ENCODE measurements at regions not wholly inside any gene's neighbourhood (a gene's known extent, or its start where the extent isn't known, plus 50 kb on each side); places are given as distances from the start of the nearest gene placed in this dataset.

GRCh38 chr16:6247775-6248174, 1084.9 kb upstream of the RBFOX1 start:
- TF ChIP-seq, protein P1, sequence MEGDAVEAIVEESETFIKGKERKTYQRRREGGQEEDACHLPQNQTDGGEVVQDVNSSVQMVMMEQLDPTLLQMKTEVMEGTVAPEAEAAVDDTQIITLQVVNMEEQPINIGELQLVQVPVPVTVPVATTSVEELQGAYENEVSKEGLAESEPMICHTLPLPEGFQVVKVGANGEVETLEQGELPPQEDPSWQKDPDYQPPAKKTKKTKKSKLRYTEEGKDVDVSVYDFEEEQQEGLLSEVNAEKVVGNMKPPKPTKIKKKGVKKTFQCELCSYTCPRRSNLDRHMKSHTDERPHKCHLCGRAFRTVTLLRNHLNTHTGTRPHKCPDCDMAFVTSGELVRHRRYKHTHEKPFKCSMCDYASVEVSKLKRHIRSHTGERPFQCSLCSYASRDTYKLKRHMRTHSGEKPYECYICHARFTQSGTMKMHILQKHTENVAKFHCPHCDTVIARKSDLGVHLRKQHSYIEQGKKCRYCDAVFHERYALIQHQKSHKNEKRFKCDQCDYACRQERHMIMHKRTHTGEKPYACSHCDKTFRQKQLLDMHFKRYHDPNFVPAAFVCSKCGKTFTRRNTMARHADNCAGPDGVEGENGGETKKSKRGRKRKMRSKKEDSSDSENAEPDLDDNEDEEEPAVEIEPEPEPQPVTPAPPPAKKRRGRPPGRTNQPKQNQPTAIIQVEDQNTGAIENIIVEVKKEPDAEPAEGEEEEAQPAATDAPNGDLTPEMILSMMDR (IDR thresholded peaks at IDR 0.05; ENCODE audit: low read depth, low read length): no peak
- no peak for DNase-seq (ENCODE audit: extremely low read depth, low read depth)

- TF ChIP-seq, protein P1 (IDR thresholded peaks at IDR 0.05; ENCODE audit: low read depth, low read length): no peak
- no peak for DNase-seq (ENCODE audit: extremely low read depth, low read depth)
Observed at GRCh38 chr16:6247150-6247549, 1085.5 kb upstream of the RBFOX1 start.

DNA sequence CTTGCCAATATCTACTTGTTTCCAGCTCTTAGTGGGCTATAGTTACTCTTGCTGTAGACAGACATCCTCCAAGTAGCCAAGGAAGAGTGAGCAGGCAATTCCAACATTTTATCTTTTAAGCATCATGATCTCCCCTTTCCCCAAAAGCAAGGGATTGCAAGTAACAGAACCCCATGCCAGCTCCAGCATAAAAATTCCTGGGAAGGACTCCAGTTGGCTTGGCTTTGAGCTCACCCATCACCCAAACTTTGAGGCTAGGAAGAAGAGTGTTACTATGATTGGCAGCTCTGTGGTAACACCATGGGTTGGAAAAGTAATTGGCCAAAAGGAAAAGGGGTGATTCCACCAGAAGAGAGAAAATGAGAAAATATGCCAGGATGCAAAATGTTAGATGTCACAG, 1086.4 kb upstream of the RBFOX1 start:
- TF ChIP-seq, protein P1 (IDR thresholded peaks at IDR 0.05; ENCODE audit: low read depth, low read length): no peak

DNA sequence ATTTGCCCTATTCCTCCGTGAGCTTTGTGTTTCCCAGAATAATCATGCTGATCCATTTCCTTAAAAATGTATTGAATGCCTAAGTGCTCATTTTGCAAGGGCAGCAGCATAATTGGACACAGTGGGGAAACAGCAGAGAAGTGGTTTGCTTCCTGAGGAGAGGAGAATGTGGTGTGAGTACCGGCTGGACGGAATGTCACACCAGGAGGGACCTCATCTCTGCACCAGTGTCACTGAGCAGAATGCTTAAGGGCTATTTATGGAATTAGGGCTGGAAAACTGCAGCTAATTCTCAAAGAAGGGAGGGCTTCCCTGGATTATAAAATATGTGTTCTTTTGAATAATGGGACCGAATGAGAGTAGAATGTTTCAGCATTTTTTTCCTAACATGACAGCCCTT, 1100.6 kb upstream of the RBFOX1 start:
- no peak for DNase-seq (ENCODE audit: extremely low read depth, low read depth)
- TF ChIP-seq, protein P1 (IDR thresholded peaks at IDR 0.05; ENCODE audit: low read depth, low read length): no peak

More for the DNA sequence above, 1086.4 kb upstream of the RBFOX1 start:
- no peak for DNase-seq (ENCODE audit: extremely low read depth, low read depth)

DNA sequence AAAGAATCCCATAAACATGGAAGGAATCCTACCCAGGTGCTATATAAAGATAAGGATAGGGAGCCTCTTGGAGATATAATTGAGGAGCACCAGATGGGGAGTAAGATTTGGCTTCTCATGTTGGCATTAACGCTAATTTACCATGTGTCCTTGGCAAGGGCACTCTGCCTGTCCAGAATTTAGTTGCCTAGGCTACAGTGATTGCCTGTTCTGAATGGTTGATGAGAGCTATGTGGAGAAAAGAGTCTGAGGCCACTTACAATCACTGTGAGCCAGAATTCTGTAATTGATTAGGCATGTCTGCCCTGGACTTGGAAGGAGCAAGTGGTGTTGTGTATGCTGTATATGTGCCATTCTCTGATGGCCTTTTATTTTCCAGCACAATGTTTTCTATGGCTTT, 1101.2 kb upstream of the RBFOX1 start:
- DNase-seq (ENCODE audit: extremely low read depth, low read depth): no peak

GRCh38 chr16:6229186-6229585, 1103.5 kb upstream of the RBFOX1 start:
- TF ChIP-seq, protein P1 (IDR thresholded peaks at IDR 0.05; ENCODE audit: low read depth, low read length): no peak
- DNase-seq (ENCODE audit: extremely low read depth, low read depth): no peak

More for the DNA sequence above, 1101.2 kb upstream of the RBFOX1 start:
- TF ChIP-seq, protein P1 (IDR thresholded peaks at IDR 0.05; ENCODE audit: low read depth, low read length): no peak

- TF ChIP-seq, protein P1 (IDR thresholded peaks at IDR 0.05; ENCODE audit: low read depth, low read length): no peak
Observed at GRCh38 chr16:6218855-6219254, 1113.8 kb upstream of the RBFOX1 start.

More at GRCh38 chr16:6218855-6219254, 1113.8 kb upstream of the RBFOX1 start:
- no peak for DNase-seq (ENCODE audit: extremely low read depth, low read depth)
